ENCODE measurements at regions not wholly inside any gene's neighbourhood (a gene's known extent, or its start where the extent isn't known, plus 50 kb on each side); places are given as distances from the start of the nearest gene placed in this dataset.
"Not testable (repeated sequence)": the region's sequence is repeated elsewhere in the genome, so short reads cannot be mapped to it uniquely, and the experiment has no call there.

DNA sequence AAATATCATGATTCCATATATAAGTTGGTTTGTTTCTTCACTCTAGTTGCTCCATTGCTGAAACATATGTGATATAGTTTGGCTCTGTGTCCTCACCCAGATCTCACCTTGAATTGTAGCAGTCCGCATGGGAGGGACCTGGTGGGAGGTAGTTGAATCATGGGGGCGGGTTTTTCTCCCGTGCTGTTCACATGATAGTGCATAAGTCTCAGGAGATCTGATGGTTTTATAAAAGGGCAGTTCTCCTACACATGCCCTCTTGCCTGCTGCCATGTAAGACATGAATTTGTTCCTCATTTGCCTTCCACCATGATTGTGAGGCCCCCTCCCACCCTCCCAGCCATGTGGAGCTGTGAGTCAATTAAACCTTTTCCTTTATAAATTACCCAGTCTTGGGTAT, 915.5 kb downstream of the KCNJ2 start:
- no peak for DNase-seq (ENCODE audit: low read depth)

DNA sequence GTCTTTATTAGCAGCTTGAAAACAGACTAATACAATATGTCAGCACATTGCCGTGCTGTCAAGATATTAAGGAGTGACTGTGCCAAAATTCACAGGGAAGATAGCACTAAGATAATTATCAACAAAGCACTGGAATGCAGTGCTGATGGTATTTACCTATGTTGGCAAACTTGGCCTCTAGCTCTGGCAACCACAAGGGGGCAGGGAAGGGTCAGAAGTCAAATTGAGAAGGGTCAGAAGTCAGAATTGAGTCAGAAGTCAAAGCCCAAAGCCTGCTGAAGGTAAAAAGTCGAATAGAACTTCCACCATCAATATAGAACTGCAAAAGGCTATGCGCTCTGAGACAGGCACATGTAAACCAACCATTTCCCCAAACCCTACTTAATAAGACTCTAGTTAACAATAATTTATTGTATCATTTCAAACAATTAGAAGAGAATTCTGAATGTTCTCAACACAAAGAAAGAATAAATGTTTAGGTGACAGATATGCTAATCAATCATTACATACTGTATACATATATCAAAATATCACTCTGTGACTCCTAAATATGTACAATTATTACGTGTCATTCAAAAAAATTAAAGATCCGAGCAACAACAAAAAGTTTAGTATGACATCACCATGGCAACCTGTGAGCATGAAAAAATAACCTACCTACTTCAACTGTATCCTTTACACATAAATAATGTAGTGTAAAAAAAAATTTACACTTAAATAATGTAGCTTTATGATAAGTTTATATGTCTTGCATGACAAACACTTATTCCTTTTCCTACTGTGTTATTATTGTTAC, 916.1 kb downstream of the KCNJ2 start:
- DNase-seq (ENCODE audit: low read depth) = no peak

- DNase-seq (ENCODE audit: low read depth) = no peak
Measured at GRCh38 chr17:71089431-71089830, 920.1 kb downstream of the KCNJ2 start.

- DNase-seq (ENCODE audit: low read depth) = no peak
Measured at GRCh38 chr17:71098071-71098470, 928.7 kb downstream of the KCNJ2 start.

GRCh38 chr17:71099003-71099714, 929.8 kb downstream of the KCNJ2 start:
- no peak for DNase-seq (ENCODE audit: low read depth)

- no peak for DNase-seq (ENCODE audit: low read depth)
Measured at GRCh38 chr17:71102777-71103176, 933.4 kb downstream of the KCNJ2 start.

DNA sequence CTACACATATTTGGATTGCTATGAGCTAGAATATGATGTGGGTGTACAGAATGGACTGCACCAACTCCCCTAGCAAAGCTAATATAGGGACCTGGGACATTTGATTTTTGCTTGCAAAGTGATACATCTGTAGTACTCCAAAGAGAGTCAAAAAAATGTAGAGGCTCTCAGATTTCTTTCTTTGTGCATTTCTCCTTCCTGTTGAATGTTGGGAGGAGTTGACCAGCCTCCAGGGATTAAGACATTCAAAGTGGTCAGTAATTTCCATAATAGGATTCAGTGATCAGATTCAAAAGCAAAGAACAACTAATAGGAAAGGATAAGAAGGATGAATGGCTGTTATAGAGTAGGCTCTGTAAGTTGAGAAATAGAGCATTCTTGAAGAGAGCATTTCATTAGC, 934.9 kb downstream of the KCNJ2 start:
- no peak for DNase-seq (ENCODE audit: low read depth)

- DNase-seq (ENCODE audit: low read depth) = not testable (repeated sequence)
Measured at GRCh38 chr17:71106056-71106455, 936.7 kb downstream of the KCNJ2 start.

DNA sequence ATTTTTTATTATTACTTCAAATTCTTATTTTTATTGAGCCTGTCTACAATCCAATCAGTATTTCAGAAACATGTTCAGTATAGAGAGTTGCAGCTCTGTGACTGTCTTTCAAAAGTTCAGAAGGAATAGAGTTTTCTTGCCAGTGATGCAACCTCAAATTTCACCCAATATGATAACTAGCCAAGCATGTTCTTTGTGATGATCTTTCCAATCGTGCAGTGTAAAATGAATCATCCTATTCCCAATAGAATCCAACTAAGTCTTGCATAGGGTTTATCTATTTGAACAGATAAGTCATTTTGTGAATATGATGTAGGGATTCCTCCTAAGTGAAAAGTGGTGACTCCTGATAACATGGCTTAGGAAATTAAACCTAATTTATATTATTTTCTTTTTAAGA, 937.8 kb downstream of the KCNJ2 start:
- no peak for DNase-seq (ENCODE audit: low read depth)

DNA sequence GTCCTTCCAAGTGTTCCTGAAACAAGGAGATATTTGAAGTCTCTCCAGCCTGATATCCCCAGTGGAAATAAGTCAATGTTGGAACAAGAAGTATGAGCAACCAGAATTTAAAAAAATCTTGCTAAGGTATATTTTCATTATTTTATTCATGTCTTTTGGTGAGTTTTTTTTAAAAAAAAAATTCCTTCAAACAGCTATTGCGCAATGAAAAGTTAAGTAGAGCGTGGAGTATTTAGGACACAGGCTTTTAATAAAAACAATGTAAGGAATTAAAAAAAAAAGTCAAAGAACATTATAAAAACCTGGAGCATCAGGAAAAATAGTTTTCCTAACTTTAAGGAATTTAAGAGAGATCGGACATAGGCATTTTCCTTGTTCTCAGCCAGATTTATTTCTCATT, 940.4 kb downstream of the KCNJ2 start:
- DNase-seq (ENCODE audit: low read depth) = peak; percentile 8

DNA sequence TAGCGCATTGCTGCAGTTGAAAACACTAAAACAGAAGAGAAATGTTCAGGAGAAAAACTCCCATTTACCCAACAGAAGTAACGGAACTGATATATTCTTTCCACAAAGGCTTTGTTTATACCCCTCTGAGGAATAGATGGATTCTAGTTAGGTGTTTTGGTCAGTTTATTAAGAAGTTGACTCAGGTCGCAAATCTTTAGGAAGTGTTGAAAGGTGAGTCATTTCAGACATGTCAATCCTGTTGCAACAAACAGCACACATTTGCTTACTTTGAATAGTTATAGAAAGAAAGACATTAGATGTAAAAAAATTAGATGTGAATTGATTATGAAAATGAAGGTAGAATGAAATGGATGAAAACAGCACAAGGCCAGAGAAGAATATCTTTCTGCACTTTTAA, 941.0 kb downstream of the KCNJ2 start:
- peak; percentile 11 for DNase-seq (ENCODE audit: low read depth)

DNA sequence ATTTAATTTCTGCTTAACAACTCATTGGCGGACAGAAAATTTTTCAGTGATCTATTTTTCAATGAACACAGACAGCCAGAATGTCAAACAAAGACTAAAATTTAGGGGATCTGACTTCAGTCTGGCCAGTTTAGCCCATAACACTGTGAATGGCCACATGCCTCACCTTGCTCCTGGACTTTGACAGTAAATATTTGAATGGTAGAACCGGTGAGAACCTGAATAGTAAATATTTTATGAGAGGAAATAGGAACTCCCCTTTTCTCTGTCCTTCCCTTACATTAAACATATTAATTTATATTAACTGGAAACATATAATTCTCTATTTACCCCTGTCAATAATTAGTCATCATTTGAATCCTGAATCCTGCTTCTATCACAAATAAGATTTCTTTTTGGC, 942.1 kb downstream of the KCNJ2 start:
- DNase-seq (ENCODE audit: low read depth) = no peak

- no peak for DNase-seq (ENCODE audit: low read depth)
Measured at GRCh38 chr17:71111934-71112333, 942.6 kb downstream of the KCNJ2 start.

- no peak for DNase-seq (ENCODE audit: low read depth)
Measured at GRCh38 chr17:71113347-71113746, 944.0 kb downstream of the KCNJ2 start.

DNA sequence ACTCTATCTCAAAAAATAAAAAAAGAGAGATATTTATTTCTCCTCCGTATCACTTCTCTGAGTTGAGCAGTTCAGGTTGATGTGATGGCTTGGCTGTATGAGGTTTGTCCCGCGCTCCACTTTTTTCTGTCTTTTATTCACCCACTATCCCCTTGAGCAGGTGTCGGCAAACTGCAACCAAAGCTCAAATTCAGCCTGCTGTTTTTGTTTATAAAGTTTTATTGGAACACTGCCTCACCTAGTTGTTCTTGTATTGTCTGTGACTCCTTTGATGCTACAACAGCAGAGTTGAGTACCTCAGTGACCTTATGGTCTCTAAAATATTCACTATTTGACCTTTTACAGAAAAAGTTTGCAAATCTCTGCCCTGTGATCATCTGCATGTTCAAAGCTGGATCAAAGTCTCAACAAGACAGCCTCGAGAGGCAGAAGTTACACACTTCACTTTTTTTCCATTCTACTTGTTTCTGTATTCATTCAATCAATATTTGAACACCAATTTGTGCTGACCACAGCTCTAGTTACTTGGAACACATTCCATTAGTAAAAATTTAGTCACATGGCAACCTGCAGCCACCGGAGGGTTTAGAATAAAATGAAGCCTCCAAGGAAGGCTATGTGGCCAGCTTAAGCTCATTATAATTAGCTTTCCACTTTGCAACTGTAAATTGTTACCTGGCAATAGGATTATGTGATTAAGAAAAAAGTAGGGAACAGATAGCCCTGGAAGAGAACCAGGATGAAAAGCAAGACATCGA, 945.8 kb downstream of the KCNJ2 start:
- DNase-seq (ENCODE audit: low read depth) = no peak

DNA sequence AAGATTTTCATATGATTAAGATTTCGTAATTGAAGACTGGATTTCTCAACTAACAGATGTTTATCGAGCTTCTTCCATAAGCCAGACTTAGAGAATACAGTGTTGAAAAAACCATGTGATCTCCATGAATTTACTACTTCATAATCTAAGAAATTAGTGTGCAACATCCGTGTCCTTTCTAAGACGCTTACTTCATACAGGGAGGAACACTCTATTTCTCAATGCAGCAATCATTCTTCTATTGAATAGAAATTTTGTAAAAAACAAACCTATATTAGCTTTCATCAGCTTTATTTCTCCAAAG, 946.3 kb downstream of the KCNJ2 start:
- DNase-seq (ENCODE audit: low read depth) = peak; percentile 27

DNA sequence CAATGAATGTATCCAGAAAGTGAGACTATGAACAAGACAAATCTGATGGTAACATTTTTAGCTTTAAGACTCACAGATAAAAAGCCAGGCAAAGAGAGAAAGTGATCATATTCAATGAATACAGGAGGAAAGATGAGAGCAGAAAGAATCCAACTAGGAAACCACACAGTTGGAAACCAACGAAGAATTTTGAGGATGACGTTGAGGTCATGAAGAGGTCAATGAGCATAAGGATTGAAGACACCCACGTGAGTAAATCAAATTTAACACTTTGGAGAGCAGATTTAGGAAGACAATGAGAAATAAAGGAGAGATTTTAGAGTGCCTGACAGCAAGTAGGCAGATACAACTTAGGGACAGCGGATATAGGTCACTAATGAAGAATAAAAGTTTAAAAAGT, 948.1 kb downstream of the KCNJ2 start:
- DNase-seq (ENCODE audit: low read depth) = peak; percentile 39

GRCh38 chr17:71118039-71118438, 948.7 kb downstream of the KCNJ2 start:
- peak; percentile 7 for DNase-seq (ENCODE audit: low read depth)

GRCh38 chr17:71127416-71127815, 958.1 kb downstream of the KCNJ2 start:
- no peak for DNase-seq (ENCODE audit: low read depth)

GRCh38 chr17:71142333-71142732, 973.0 kb downstream of the KCNJ2 start:
- no peak for DNase-seq (ENCODE audit: low read depth)

GRCh38 chr17:71145486-71145885, 975.3 kb upstream of the SOX9 start:
- no peak for DNase-seq (ENCODE audit: low read depth)

- DNase-seq (ENCODE audit: low read depth) = no peak
Measured at GRCh38 chr17:71147906-71148305, 972.9 kb upstream of the SOX9 start.

DNA sequence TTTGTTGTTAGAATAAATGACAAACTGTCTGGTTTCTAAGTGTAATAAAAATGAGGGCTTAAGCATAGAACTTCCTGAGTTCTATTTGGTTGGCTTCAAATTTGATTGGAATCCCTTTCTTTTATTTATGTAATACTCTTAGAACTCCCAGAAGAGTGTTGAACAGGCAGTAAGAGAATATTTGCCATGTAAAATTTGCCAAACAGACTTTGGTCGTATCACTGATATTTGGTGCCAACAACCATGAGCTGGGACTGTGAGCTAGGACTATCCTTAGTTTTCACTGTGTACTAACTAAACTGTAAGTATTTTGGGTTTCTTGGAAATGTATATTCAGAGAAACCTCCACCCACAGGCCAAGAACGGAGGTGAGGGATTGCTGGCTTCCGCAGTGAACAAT, 971.2 kb upstream of the SOX9 start:
- DNase-seq (ENCODE audit: low read depth) = no peak

Measured in iris pigment epithelial cell (primary cell).